GM19463 (cell line): ENCODE measurements at regions not wholly inside any gene's neighbourhood (a gene's known extent, or its start where the extent isn't known, plus 50 kb on each side); places are given as distances from the start of the nearest gene placed in this dataset.

Experiments
- ATAC-seq: cut with Tn5 transposase; IDR thresholded peaks from one replicate; pipeline ENCODE4 v1.9.1; 2021; ENCODE audit warnings: mild to moderate bottlenecking, moderate library complexity; ENCODE audit not compliant: unreplicated experiment

GRCh38 chr3:31048143-31048542 is 153.7 kb upstream of the GADL1 start:
- ATAC-seq, result no peak

- ATAC-seq, result no peak
Measured at GRCh38 chr3:31050296-31050695, 155.8 kb upstream of the GADL1 start.

- ATAC-seq, result no peak
Measured at GRCh38 chr3:31051226-31051625, 156.8 kb upstream of the GADL1 start.

- no peak for ATAC-seq
Measured at GRCh38 chr3:31053299-31053698, 158.8 kb upstream of the GADL1 start.

GRCh38 chr3:31054032-31054431 is 159.6 kb upstream of the GADL1 start:
- ATAC-seq, result no peak

- ATAC-seq, result no peak
Measured at GRCh38 chr3:31055757-31056156, 161.3 kb upstream of the GADL1 start.

GRCh38 chr3:31057891-31058290 is 163.4 kb upstream of the GADL1 start:
- ATAC-seq, result no peak

GRCh38 chr3:31064021-31064420 is 169.6 kb upstream of the GADL1 start:
- ATAC-seq, result no peak

GRCh38 chr3:31065765-31066164 is 171.3 kb upstream of the GADL1 start:
- ATAC-seq, result no peak

GRCh38 chr3:31067004-31067403 is 172.5 kb upstream of the GADL1 start:
- ATAC-seq, result no peak

GRCh38 chr3:31075471-31075870 is 181.0 kb upstream of the GADL1 start:
- ATAC-seq, result no peak

- ATAC-seq, result no peak
Measured at GRCh38 chr3:31075876-31076275, 181.4 kb upstream of the GADL1 start.

GRCh38 chr3:31077021-31077601 is 182.7 kb upstream of the GADL1 start:
- peak; percentile 69 for ATAC-seq

GRCh38 chr3:31077826-31078225 is 183.4 kb upstream of the GADL1 start:
- no peak for ATAC-seq

- ATAC-seq, result no peak
Measured at GRCh38 chr3:31079689-31080088, 185.2 kb upstream of the GADL1 start.

GRCh38 chr3:31081018-31081662 is 186.7 kb upstream of the GADL1 start:
- no peak for ATAC-seq

GRCh38 chr3:31086148-31086547 is 191.7 kb upstream of the GADL1 start:
- ATAC-seq, result no peak

GRCh38 chr3:31086698-31087097 is 192.2 kb upstream of the GADL1 start:
- no peak for ATAC-seq

- no peak for ATAC-seq
Measured at GRCh38 chr3:31091748-31092147, 197.3 kb upstream of the GADL1 start.

GRCh38 chr3:31092748-31093589 is 198.5 kb upstream of the GADL1 start:
- ATAC-seq, result peak; percentile 72

- no peak for ATAC-seq
Measured at GRCh38 chr3:31093606-31094005, 199.1 kb upstream of the GADL1 start.

GRCh38 chr3:31094048-31094447 is 199.6 kb upstream of the GADL1 start:
- no peak for ATAC-seq
